Astrocyte (in vitro differentiated cells and primary cell): ENCODE measurements at regions not wholly inside any gene's neighbourhood (a gene's known extent, or its start where the extent isn't known, plus 50 kb on each side); places are given as distances from the start of the nearest gene placed in this dataset.

Experiments used
- DNase-seq: peaks from one replicate; pipeline ENCODE4 v3.0.0-alpha.2; 2010; ENCODE audit warnings: low read depth
- FAIRE-seq: peaks from 2 replicates; lab custom pipeline; 2011; peaks lifted over from hg19 to GRCh38; lab: Jason Lieb, UNC
- H2AFZ ChIP-seq: 2 replicates; pipeline ENCODE4 v1.6.0; 2012; ENCODE audit warnings: low read depth, low read length, inconsistent platforms
- H3K27ac ChIP-seq: 2 replicates; pipeline ENCODE4 v1.5.1; 2011; ENCODE audit warnings: low read depth, low read length, inconsistent platforms
- H3K27me3 ChIP-seq: 2 replicates; pipeline ENCODE4 v1.6.0; 2011; ENCODE audit warnings: low read length, inconsistent platforms; ENCODE audit not compliant: insufficient read depth
- H3K36me3 ChIP-seq: 2 replicates; pipeline ENCODE4 v1.5.1; 2011; ENCODE audit warnings: low read length, inconsistent platforms; ENCODE audit not compliant: insufficient read depth
- H3K4me1 ChIP-seq: 2 replicates; pipeline ENCODE4 v1.5.1; 2011; ENCODE audit warnings: low read length, inconsistent platforms; ENCODE audit not compliant: insufficient read depth
- H3K4me2 ChIP-seq: 2 replicates; pipeline ENCODE4 v1.6.0; 2012; ENCODE audit warnings: low read length, inconsistent platforms
- H3K4me3 ChIP-seq: 2 replicates; pipeline ENCODE4 v1.5.1; 2011; ENCODE audit warnings: low read depth, mild to moderate bottlenecking, low read length, inconsistent platforms; ENCODE audit not compliant: insufficient read depth
- H3K79me2 ChIP-seq: 2 replicates; pipeline ENCODE4 v1.6.0; 2012; ENCODE audit warnings: mild to moderate bottlenecking, low read length, inconsistent platforms; ENCODE audit not compliant: insufficient read depth
- H3K9ac ChIP-seq: 2 replicates; pipeline ENCODE4 v1.6.0; 2012; ENCODE audit warnings: mild to moderate bottlenecking, low read length, inconsistent platforms
- H3K9me3 ChIP-seq: 2 replicates; pipeline ENCODE4 v1.5.1; 2012; ENCODE audit warnings: low read depth, mild to moderate bottlenecking, low read length, inconsistent platforms; ENCODE audit not compliant: insufficient read depth
- H4K20me1 ChIP-seq: 2 replicates; pipeline ENCODE4 v1.6.0; 2012; ENCODE audit warnings: low read length, inconsistent platforms; ENCODE audit not compliant: insufficient read depth
- H3K27ac Mint-ChIP-seq: one replicate; pipeline ENCODE4 v1.8.0; 2021; ENCODE audit warnings: mild to moderate bottlenecking, mixed read lengths; ENCODE audit not compliant: unreplicated experiment
- H3K27me3 Mint-ChIP-seq: one replicate; pipeline ENCODE4 v1.8.0; 2021; ENCODE audit warnings: low read depth, mixed read lengths; ENCODE audit not compliant: unreplicated experiment
- H3K36me3 Mint-ChIP-seq: one replicate; pipeline ENCODE4 v1.8.0; 2021; ENCODE audit warnings: low read depth, mixed read lengths; ENCODE audit not compliant: unreplicated experiment
- H3K4me1 Mint-ChIP-seq: one replicate; pipeline ENCODE4 v1.8.0; 2021; ENCODE audit warnings: low read depth, mixed read lengths; ENCODE audit not compliant: unreplicated experiment
- H3K4me3 Mint-ChIP-seq: one replicate; pipeline ENCODE4 v1.8.0; 2021; ENCODE audit warnings: mild to moderate bottlenecking, moderate library complexity, mixed read lengths; ENCODE audit not compliant: unreplicated experiment
- H3K9me3 Mint-ChIP-seq: one replicate; pipeline ENCODE4 v1.8.0; 2021; ENCODE audit warnings: mild to moderate bottlenecking, mixed read lengths; ENCODE audit not compliant: unreplicated experiment
- CTCF ChIP-seq: IDR thresholded peaks from 2 replicates; pipeline ENCODE4 v1.5.1; 2011; ENCODE audit warnings: low read depth, mild to moderate bottlenecking, inconsistent platforms, low read length, moderate library complexity; ENCODE audit not compliant: insufficient read depth
- EZH2 ChIP-seq: IDR thresholded peaks from 2 replicates; pipeline ENCODE4 v1.6.1; 2012; ENCODE audit warnings: mild to moderate bottlenecking, low read length, inconsistent platforms; ENCODE audit not compliant: insufficient read depth

- Histone ChIP-seq H2AFZ (no peak overlapping the region), H3K4me3 (no peak overlapping the region), H4K20me1 (no peaks in the 10 kb centered on the region), H3K27ac (no peak overlapping the region), H3K4me2 (no peak overlapping the region), H3K79me2 (no peaks in the 10 kb centered on the region), H3K4me1 (no peaks in the 10 kb centered on the region), H3K9ac (no peak overlapping the region), H3K27me3 (no peaks in the 10 kb centered on the region), H3K36me3 (no peaks in the 10 kb centered on the region), H3K9me3 (no peaks in the 10 kb centered on the region)
- no peaks in the 10 kb centered on the region for H3K36me3 Mint-ChIP-seq
- peaks cover 2% of the 10 kb centered on the region for H3K27me3 Mint-ChIP-seq
- TF ChIP-seq CTCF (no peak), EZH2 (no peak)
- no peak for FAIRE-seq
- peaks cover 2% of the 10 kb centered on the region for H3K4me1 Mint-ChIP-seq
- H3K9me3 Mint-ChIP-seq = no peaks in the 10 kb centered on the region
- H3K27ac Mint-ChIP-seq = no peak overlapping the region
- no peak for DNase-seq
- H3K4me3 Mint-ChIP-seq = no peak overlapping the region
Measured at GRCh38 chr2:58906081-58906645, 665.0 kb upstream of the FANCL start.

- Mint-ChIP-seq H3K4me1 (peaks cover 20% of the 10 kb centered on the region), H3K36me3 (no peaks in the 10 kb centered on the region), H3K27ac (no peak overlapping the region), H3K4me3 (no peak overlapping the region), H3K9me3 (no peaks in the 10 kb centered on the region), H3K27me3 (no peaks in the 10 kb centered on the region)
- no peak for TF ChIP-seq EZH2
- no peak for TF ChIP-seq CTCF
- Histone ChIP-seq H2AFZ (no peak overlapping the region), H3K27ac (no peak overlapping the region), H3K4me3 (no peak overlapping the region), H3K79me2 (no peaks in the 10 kb centered on the region), H4K20me1 (no peaks in the 10 kb centered on the region), H3K4me2 (no peak overlapping the region), H3K9ac (no peak overlapping the region), H3K27me3 (no peaks in the 10 kb centered on the region), H3K9me3 (no peaks in the 10 kb centered on the region), H3K4me1 (peaks cover 12% of the 10 kb centered on the region), H3K36me3 (no peaks in the 10 kb centered on the region)
- no peak for FAIRE-seq
- DNase-seq = no peak
Measured at GRCh38 chr2:58904095-58904494, 663.0 kb upstream of the FANCL start.

- no peaks in the 10 kb centered on the region for H3K27me3 Mint-ChIP-seq
- DNase-seq (no peak), FAIRE-seq (no peak)
- H3K4me2 ChIP-seq = no peak overlapping the region
- H3K4me1 Mint-ChIP-seq = peaks cover 27% of the 10 kb centered on the region
- peaks cover 13% of the 10 kb centered on the region for H3K4me1 ChIP-seq
- no peak overlapping the region for H3K4me3 ChIP-seq
- no peaks in the 10 kb centered on the region for H3K9me3 ChIP-seq
- no peak overlapping the region for H3K9ac ChIP-seq
- no peak overlapping the region for H2AFZ ChIP-seq
- no peaks in the 10 kb centered on the region for H3K36me3 Mint-ChIP-seq
- no peak for TF ChIP-seq EZH2
- TF ChIP-seq CTCF = no peak
- no peak overlapping the region for H3K4me3 Mint-ChIP-seq
- no peaks in the 10 kb centered on the region for H3K36me3 ChIP-seq
- H3K27ac Mint-ChIP-seq = no peak overlapping the region
- no peaks in the 10 kb centered on the region for H3K9me3 Mint-ChIP-seq
- no peaks in the 10 kb centered on the region for H3K79me2 ChIP-seq
- no peaks in the 10 kb centered on the region for H3K27me3 ChIP-seq
- no peak overlapping the region for H3K27ac ChIP-seq
- H4K20me1 ChIP-seq = no peaks in the 10 kb centered on the region
Measured at GRCh38 chr2:58903427-58903826, 662.3 kb upstream of the FANCL start.
